T-cell (primary cell): ENCODE measurements at regions not wholly inside any gene's neighbourhood (a gene's known extent, or its start where the extent isn't known, plus 50 kb on each side); places are given as distances from the start of the nearest gene placed in this dataset.

Experiments
- ATAC-seq, 4 experiments: fragments of 200-7000 bp in 3 of 4; fragments of 150-1000 bp in 1 of 4; cut with Tn5 transposase; replicated peaks in 1 of 4; 1 replicate in 3 of 4; 2 replicates in 1 of 4; pipeline ENCODE4 v1.10.0; 2021; ENCODE audit warnings: moderate library complexity in 3 of 4, mild to moderate bottlenecking in 2 of 4, moderate number of reproducible peaks in 1 of 4
- CTCF ChIA-PET, 2 donors: fragments of 300-600 bp; sonication (Branson Sonifier 250); formaldehyde crosslinking; loops; one replicate each; lab custom pipeline; 2022; ENCODE audit warnings: antibody characterized with exemption in 2 of 2; lab: Charles Lee
- POLR2A ChIA-PET, 2 donors: fragments of 300-600 bp; sonication (Branson Sonifier 250); formaldehyde crosslinking; loops; one replicate each; lab custom pipeline; 2022; ENCODE audit warnings: antibody characterized with exemption in 2 of 2; lab: Charles Lee
- DNase-seq, 35 experiments: peaks; one replicate each; pipeline versions ENCODE4 v3.0.0 to v3.0.0-alpha.2; 2013 to 2023
- H3K27ac ChIP-seq: one replicate; pipeline ENCODE4 v1.5.1; 2013; ENCODE audit warnings: low read length
- H3K27me3 ChIP-seq, 2 experiments: replicated peaks in 1 of 2; 1 replicate in 1 of 2; 2 replicates in 1 of 2; pipeline versions ENCODE4 v1.6.1 to v1.7.0; 2013; ENCODE audit warnings: low read length in 1 of 2, mixed read lengths in 1 of 2; ENCODE audit not compliant: control insufficient read depth in 2 of 2, insufficient read depth in 2 of 2; ENCODE audit errors: extremely low read depth in 1 of 2
- H3K36me3 ChIP-seq, 2 donors: 1 replicate in 1 of 2; 2 replicates in 1 of 2; pipeline versions ENCODE4 v1.6.1 to v1.7.0; 2013; ENCODE audit warnings: low read length in 1 of 2; ENCODE audit not compliant: control insufficient read depth in 2 of 2, insufficient read depth in 1 of 2; ENCODE audit errors: extremely low read depth in 1 of 2
- H3K4me1 ChIP-seq, 2 experiments: 1 replicate in 1 of 2; 2 replicates in 1 of 2; pipeline versions ENCODE4 v1.6.1 to v1.7.0; 2013; ENCODE audit warnings: low read length in 2 of 2, mixed read lengths in 1 of 2; ENCODE audit not compliant: insufficient read depth in 2 of 2, control insufficient read depth in 1 of 2; ENCODE audit errors: extremely low read depth in 1 of 2
- H3K4me3 ChIP-seq, 2 donors: 1 replicate in 1 of 2; 2 replicates in 1 of 2; pipeline versions ENCODE4 v1.5.1 to v1.7.0; 2013; ENCODE audit warnings: mild to moderate bottlenecking in 2 of 2, low read length in 1 of 2, moderate library complexity in 1 of 2; ENCODE audit not compliant: control insufficient read depth in 1 of 2; ENCODE audit errors: extremely low read depth in 1 of 2
- H3K9me3 ChIP-seq: 2 replicates; pipeline ENCODE4 v1.7.0; 2013
- H3K27ac Mint-ChIP-seq, 2 donors: one replicate each; pipeline ENCODE4 v1.8.0; 2020 to 2021; ENCODE audit warnings: mild to moderate bottlenecking in 2 of 2, mixed read lengths in 2 of 2
- H3K27me3 Mint-ChIP-seq, 2 donors: one replicate each; pipeline ENCODE4 v1.8.0; 2021 to 2022; ENCODE audit warnings: mixed read lengths in 2 of 2
- H3K36me3 Mint-ChIP-seq: one replicate; pipeline ENCODE4 v1.8.0; 2021; ENCODE audit warnings: mixed read lengths
- H3K4me1 Mint-ChIP-seq, 3 donors: one replicate each; pipeline ENCODE4 v1.8.0; 2020 to 2022; ENCODE audit warnings: mixed read lengths in 3 of 3, mild to moderate bottlenecking in 1 of 3
- H3K4me3 Mint-ChIP-seq, 3 donors: one replicate each; pipeline ENCODE4 v1.8.0; 2020 to 2022; ENCODE audit warnings: mild to moderate bottlenecking in 3 of 3, mixed read lengths in 3 of 3, moderate library complexity in 3 of 3
- H3K9me3 Mint-ChIP-seq, 3 donors: one replicate each; pipeline ENCODE4 v1.8.0; 2020 to 2022; ENCODE audit warnings: mixed read lengths in 3 of 3
- WGBS: methylation state at CpG from one replicate; pipeline ENCODE4 v1.1.5; 2013; ENCODE audit warnings: missing lambda C conversion rate; ENCODE audit not compliant: insufficient coverage; 5-methylcytosine and 5-hydroxymethylcytosine counted together

DNA sequence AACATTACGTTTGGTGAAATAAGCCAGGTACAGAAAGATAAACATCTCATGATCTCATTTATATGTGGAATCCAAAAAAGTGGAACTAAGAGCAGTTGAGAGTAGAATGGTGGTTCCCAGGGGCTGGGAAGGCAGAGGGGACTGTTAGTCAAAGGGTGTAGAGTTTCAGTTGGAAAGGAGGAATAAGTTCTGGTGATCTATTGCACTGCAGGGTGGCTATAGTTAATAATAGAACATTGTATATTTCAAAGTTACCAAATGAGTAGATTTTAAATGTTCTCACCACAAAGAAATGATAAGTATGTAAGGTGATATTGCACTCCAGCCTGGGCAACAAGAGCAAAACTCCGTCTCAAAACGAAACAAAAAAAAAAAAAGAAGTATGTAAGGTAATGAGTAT, 260.1 kb upstream of the RAB6C start:
- Histone ChIP-seq H3K9me3 (no peaks in the 10 kb centered on the region), H3K27me3 (peaks cover 0 to 12% of the 10 kb centered on the region in 2 experiments), H3K36me3 (no peaks in the 10 kb centered on the region), H3K27ac (no peak overlapping the region), H3K4me3 (no peak overlapping the region), H3K4me1 (no peaks in the 10 kb centered on the region)
- no CpG with 5 or more reads among the region's 3 CpGs for WGBS
- CTCF ChIA-PET, result no interaction called here
- Mint-ChIP-seq H3K36me3 (no peaks in the 10 kb centered on the region), H3K4me1 (no peaks in the 10 kb centered on the region), H3K4me3 (no peak overlapping the region), H3K27me3 (peaks cover 0 to 14% of the 10 kb centered on the region in 2 donors), H3K27ac (no peak overlapping the region), H3K9me3 (no peaks in the 10 kb centered on the region)
- ATAC-seq (no peak), DNase-seq (no peak)
- POLR2A ChIA-PET, result no interaction called here

DNA sequence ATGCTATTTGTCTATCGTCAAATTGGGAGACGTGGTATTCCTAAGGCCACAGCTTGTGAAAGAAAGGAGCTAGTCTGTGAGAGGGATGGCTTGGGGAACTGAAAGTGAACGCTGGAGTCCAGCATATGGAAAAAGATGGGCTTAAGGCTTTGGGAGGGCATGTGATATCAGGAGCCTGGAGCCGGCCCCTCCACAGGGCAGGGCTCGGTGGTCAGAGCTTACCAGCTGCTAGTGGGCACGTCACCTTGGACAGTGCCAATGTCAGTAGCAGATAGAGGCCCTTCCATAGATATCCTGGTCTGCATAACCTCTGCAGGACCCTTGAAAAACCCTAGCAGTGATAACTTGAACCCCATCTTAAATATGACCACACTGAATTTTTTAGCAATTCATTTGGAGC, 259.1 kb upstream of the RAB6C start:
- Histone ChIP-seq H3K27me3 (peaks cover 0 to 12% of the 10 kb centered on the region in 2 experiments), H3K4me1 (no peaks in the 10 kb centered on the region), H3K9me3 (no peaks in the 10 kb centered on the region), H3K4me3 (no peak overlapping the region), H3K27ac (no peak overlapping the region), H3K36me3 (no peaks in the 10 kb centered on the region)
- WGBS, result 79% methylated on average over 4 of the region's 6 CpGs
- Mint-ChIP-seq H3K4me1 (no peaks in the 10 kb centered on the region), H3K36me3 (no peaks in the 10 kb centered on the region), H3K27ac (no peak overlapping the region), H3K4me3 (no peak overlapping the region), H3K9me3 (no peaks in the 10 kb centered on the region), H3K27me3 (peaks cover 0 to 14% of the 10 kb centered on the region in 2 donors)
- ChIA-PET POLR2A (no interaction called here), CTCF (no interaction called here)
- no peak for DNase-seq
- no peak for ATAC-seq

DNA sequence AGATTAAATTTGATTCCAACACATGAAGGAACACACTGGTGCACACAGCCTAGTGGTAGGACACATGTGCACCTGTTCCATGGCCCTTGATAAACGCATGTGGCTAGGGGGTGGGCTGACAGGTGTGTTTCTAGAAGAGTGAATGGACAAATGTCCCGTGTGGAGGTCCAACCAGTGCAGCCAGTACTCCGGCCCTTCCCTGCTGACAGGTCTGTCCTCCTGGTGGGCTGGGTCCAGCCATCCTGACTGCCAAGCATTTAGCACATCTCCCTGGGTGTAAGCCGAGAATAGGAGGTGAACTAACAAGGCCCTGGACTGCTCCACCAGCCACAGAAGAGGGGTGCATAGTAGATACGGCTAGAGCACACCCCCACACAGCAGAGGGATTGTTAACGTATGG, 258.7 kb upstream of the RAB6C start:
- no peak overlapping the region for H3K27ac ChIP-seq
- POLR2A ChIA-PET, result no interaction called here
- no peak for ATAC-seq

DNA sequence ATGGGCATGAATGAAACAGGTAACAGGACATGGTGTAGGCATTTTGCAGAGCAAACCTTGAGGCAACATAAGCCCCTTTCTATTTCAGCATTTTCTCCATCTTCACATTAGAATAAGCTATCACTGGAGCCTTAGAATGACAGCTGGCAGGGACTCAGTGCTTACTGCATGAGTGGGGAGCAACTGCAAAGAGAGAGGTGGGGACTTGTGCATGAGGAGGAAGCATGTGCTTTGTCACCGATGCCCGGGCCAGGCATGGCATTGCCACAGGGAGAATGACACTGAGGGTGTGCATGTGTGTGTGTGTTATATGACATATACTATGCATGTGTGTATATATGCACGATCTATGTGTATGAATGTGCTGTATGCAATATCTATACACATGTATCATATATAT, 258.2 kb upstream of the RAB6C start:
- Histone ChIP-seq H3K36me3 (no peaks in the 10 kb centered on the region), H3K4me1 (no peaks in the 10 kb centered on the region), H3K4me3 (no peak overlapping the region), H3K27ac (no peak overlapping the region), H3K27me3 (peaks cover 0 to 12% of the 10 kb centered on the region in 2 experiments), H3K9me3 (no peaks in the 10 kb centered on the region)
- DNase-seq (no peak), ATAC-seq (no peak)
- WGBS, result 60% methylated on average over 1 of the region's 3 CpGs
- CTCF ChIA-PET, result no interaction called here
- H3K9me3 Mint-ChIP-seq, result no peaks in the 10 kb centered on the region
- no peaks in the 10 kb centered on the region for H3K36me3 Mint-ChIP-seq
- H3K4me3 Mint-ChIP-seq, result no peak overlapping the region
- H3K27ac Mint-ChIP-seq, result no peak overlapping the region
- POLR2A ChIA-PET, result no interaction called here
- H3K27me3 Mint-ChIP-seq, result peaks cover 0 to 14% of the 10 kb centered on the region in 2 donors
- no peaks in the 10 kb centered on the region for H3K4me1 Mint-ChIP-seq

More for the DNA sequence above, 258.7 kb upstream of the RAB6C start:
- Histone ChIP-seq H3K36me3 (no peaks in the 10 kb centered on the region), H3K4me3 (no peak overlapping the region), H3K27me3 (peaks cover 0 to 12% of the 10 kb centered on the region in 2 experiments), H3K9me3 (no peaks in the 10 kb centered on the region), H3K4me1 (no peaks in the 10 kb centered on the region)
- H3K36me3 Mint-ChIP-seq, result no peaks in the 10 kb centered on the region
- no peak overlapping the region for H3K27ac Mint-ChIP-seq
- WGBS, result 74% methylated on average over 4 of the region's 6 CpGs
- CTCF ChIA-PET, result no interaction called here
- no peak overlapping the region for H3K4me3 Mint-ChIP-seq
- peaks cover 0 to 14% of the 10 kb centered on the region in 2 donors for H3K27me3 Mint-ChIP-seq
- no peaks in the 10 kb centered on the region for H3K4me1 Mint-ChIP-seq
- no peaks in the 10 kb centered on the region for H3K9me3 Mint-ChIP-seq
- DNase-seq, result no peak

DNA sequence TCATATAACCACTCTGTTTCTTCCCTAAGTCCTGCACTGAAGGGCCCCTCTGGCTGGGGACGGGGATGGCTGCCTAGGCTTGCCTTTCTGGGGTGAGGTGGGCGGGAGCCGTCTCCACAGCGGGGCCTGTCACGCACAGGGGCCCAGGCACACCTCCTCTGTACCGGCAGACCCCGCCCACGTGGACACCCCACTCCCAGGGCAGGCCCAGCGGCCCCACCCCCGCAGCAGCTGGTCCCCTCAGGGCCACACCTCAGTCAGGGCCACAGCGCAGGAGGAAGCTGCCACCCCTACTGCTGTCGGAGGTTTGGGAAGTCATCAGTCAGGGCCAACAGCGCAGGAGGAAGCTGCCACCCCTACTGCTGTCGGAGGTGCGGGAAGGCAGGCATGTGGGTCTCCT, 257.6 kb upstream of the RAB6C start:
- ChIA-PET CTCF (no interaction called here), POLR2A (no interaction called here)
- no peak overlapping the region for H3K27ac ChIP-seq
- H3K36me3 Mint-ChIP-seq, result no peaks in the 10 kb centered on the region
- no peaks in the 10 kb centered on the region for H3K9me3 ChIP-seq
- no peak overlapping the region for H3K4me3 ChIP-seq
- WGBS, result 27% methylated on average over 14 of the region's 15 CpGs
- no peaks in the 10 kb centered on the region for H3K9me3 Mint-ChIP-seq
- H3K4me3 Mint-ChIP-seq, result no peak overlapping the region
- H3K36me3 ChIP-seq, result no peaks in the 10 kb centered on the region
- H3K4me1 Mint-ChIP-seq, result no peaks in the 10 kb centered on the region
- ATAC-seq, result no peak
- H3K27ac Mint-ChIP-seq, result no peak overlapping the region
- DNase-seq, result no peak
- no peaks in the 10 kb centered on the region for H3K4me1 ChIP-seq
- peaks cover 0 to 10% of the 10 kb centered on the region in 2 donors for H3K27me3 Mint-ChIP-seq
- peaks cover 0 to 12% of the 10 kb centered on the region in 2 experiments for H3K27me3 ChIP-seq

DNA sequence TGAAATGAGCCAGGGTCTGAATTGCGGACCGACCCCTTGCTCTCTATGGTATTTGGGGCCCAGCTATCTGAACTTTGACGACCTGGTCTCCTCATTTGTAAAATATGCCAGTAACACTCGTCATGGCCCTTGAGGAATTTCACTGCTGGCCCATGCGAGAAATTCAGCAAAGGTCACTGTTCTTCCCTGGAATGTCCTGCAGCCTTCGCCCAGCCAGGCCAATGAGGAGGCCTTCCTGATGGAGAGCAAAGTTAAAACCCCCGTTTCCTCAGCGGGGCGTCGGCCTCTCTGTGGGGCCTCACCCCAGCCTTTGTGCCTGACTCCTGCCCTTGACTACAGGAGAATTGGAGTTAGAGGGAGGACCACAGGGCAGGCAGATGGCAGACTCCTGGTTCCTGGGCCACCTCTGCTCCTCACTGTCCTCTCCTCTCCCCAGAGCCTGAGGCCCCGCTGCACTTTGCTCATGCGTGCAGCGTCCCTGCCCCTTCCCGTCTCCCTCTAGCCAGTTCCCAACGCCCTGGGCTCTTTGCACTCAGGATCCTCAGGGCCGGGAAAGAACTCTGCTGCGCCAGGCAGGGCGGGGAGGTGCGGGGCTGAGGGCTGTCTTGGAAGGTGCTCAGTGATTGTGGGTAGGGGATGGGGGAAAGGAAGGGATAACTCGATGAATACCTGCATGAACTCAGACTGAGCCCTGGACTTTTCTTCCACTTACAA, 257.0 kb upstream of the RAB6C start:
- Mint-ChIP-seq H3K4me1 (no peaks in the 10 kb centered on the region), H3K36me3 (no peaks in the 10 kb centered on the region), H3K27me3 (peaks cover 0 to 10% of the 10 kb centered on the region in 2 donors), H3K27ac (no peak overlapping the region), H3K9me3 (no peaks in the 10 kb centered on the region), H3K4me3 (no peak overlapping the region)
- Histone ChIP-seq H3K4me1 (no peaks in the 10 kb centered on the region), H3K4me3 (no peak overlapping the region), H3K36me3 (no peaks in the 10 kb centered on the region), H3K27me3 (peaks cover 0 to 8% of the 10 kb centered on the region in 2 experiments), H3K9me3 (no peaks in the 10 kb centered on the region), H3K27ac (no peak overlapping the region)
- WGBS, result 87% methylated on average over 10 of the region's 20 CpGs
- ATAC-seq, result no peak
- no peak for DNase-seq
- ChIA-PET CTCF (no interaction called here), POLR2A (no interaction called here)
